Cardiac muscle cell (in vitro differentiated cells and primary cell): ENCODE measurements at regions not wholly inside any gene's neighbourhood (a gene's known extent, or its start where the extent isn't known, plus 50 kb on each side); places are given as distances from the start of the nearest gene placed in this dataset.

Experiments used
- DNase-seq, 2 donors: peaks; one replicate each; pipeline versions ENCODE4 v3.0.0 to v3.0.0-alpha.2; 2010 to 2017; ENCODE audit warnings: low read depth in 1 of 2, low spot score in 1 of 2
- H3K27ac ChIP-seq: fragments of 200-600 bp; sonication (generic); 2 replicates; pipeline ENCODE4 v1.5.1; 2016
- H3K27me3 ChIP-seq: fragments of 200-600 bp; sonication (generic); 2 replicates; pipeline ENCODE4 v1.6.0; 2016; ENCODE audit warnings: control low read depth
- H3K36me3 ChIP-seq: fragments of 200-600 bp; sonication (generic); 2 replicates; pipeline ENCODE4 v1.5.1; 2016; ENCODE audit warnings: control low read depth
- H3K4me1 ChIP-seq: fragments of 200-600 bp; sonication (generic); 2 replicates; pipeline ENCODE4 v1.8.1; 2017; ENCODE audit warnings: low read depth, mild to moderate bottlenecking, mixed run types
- H3K4me3 ChIP-seq: fragments of 200-600 bp; sonication (generic); 2 replicates; pipeline ENCODE4 v1.5.1; 2016; ENCODE audit warnings: mild to moderate bottlenecking
- H3K9me3 ChIP-seq: fragments of 200-600 bp; sonication (generic); 2 replicates; pipeline ENCODE4 v1.5.1; 2017; ENCODE audit warnings: low read depth, mild to moderate bottlenecking, control low read depth
- TF ChIP-seq, protein P1 (sequence below): IDR thresholded peaks from 2 replicates; pipeline ENCODE4 v1.5.1; 2012; ENCODE audit warnings: low read depth, mild to moderate bottlenecking, low read length

DNA sequence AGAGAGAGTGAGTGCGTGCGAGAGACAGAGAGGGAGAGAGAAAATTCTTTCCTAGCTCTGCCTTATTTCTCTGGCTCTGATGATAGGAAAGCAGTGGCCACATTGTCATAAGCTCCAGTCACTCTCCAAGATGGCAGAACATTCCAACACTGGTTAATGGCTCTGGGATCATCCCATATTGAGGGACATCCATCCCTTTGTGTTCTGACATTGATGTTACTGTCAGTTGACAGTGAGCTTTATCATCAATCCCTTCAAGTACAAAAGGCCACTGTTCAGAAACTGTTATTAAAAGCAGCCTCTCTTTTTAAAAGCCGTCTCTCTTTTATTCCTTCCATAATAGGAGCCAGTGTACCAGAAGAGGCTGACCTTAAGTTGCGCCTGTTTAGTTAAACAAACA is 1084.9 kb upstream of the RBFOX1 start:
- no peaks in the 10 kb centered on the region for H3K9me3 ChIP-seq
- no peak overlapping the region for H3K4me3 ChIP-seq
- H3K4me1 ChIP-seq: no peaks in the 10 kb centered on the region
- TF ChIP-seq, protein P1, sequence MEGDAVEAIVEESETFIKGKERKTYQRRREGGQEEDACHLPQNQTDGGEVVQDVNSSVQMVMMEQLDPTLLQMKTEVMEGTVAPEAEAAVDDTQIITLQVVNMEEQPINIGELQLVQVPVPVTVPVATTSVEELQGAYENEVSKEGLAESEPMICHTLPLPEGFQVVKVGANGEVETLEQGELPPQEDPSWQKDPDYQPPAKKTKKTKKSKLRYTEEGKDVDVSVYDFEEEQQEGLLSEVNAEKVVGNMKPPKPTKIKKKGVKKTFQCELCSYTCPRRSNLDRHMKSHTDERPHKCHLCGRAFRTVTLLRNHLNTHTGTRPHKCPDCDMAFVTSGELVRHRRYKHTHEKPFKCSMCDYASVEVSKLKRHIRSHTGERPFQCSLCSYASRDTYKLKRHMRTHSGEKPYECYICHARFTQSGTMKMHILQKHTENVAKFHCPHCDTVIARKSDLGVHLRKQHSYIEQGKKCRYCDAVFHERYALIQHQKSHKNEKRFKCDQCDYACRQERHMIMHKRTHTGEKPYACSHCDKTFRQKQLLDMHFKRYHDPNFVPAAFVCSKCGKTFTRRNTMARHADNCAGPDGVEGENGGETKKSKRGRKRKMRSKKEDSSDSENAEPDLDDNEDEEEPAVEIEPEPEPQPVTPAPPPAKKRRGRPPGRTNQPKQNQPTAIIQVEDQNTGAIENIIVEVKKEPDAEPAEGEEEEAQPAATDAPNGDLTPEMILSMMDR: no peak
- no peak for DNase-seq
- H3K36me3 ChIP-seq: no peaks in the 10 kb centered on the region
- no peaks in the 10 kb centered on the region for H3K27me3 ChIP-seq
- no peak overlapping the region for H3K27ac ChIP-seq

DNA sequence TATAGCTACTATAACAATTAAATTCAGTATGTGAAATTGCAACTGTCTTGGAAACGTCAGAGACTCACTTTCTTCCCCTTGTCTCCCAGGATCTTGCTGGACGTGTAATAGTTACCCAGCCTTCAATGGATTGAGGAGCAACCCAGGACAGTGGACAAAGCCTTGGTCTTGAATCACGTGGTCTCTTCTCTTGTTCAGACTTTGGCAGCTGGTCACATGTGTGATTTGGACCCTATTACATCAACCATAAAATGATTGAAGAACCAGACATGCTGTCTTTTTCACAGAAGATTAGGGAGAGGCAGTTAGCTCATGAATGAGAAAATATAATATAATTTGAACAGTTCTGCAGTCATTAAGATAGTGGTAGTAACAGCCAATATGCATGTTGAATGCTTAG is 1085.5 kb upstream of the RBFOX1 start:
- DNase-seq: no peak
- Histone ChIP-seq H3K36me3 (no peaks in the 10 kb centered on the region), H3K27ac (no peak overlapping the region), H3K9me3 (no peaks in the 10 kb centered on the region), H3K27me3 (no peaks in the 10 kb centered on the region), H3K4me1 (no peaks in the 10 kb centered on the region), H3K4me3 (no peak overlapping the region)
- TF ChIP-seq, protein P1: no peak

DNA sequence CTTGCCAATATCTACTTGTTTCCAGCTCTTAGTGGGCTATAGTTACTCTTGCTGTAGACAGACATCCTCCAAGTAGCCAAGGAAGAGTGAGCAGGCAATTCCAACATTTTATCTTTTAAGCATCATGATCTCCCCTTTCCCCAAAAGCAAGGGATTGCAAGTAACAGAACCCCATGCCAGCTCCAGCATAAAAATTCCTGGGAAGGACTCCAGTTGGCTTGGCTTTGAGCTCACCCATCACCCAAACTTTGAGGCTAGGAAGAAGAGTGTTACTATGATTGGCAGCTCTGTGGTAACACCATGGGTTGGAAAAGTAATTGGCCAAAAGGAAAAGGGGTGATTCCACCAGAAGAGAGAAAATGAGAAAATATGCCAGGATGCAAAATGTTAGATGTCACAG is 1086.4 kb upstream of the RBFOX1 start:
- Histone ChIP-seq H3K4me3 (no peak overlapping the region), H3K27ac (no peak overlapping the region)

DNA sequence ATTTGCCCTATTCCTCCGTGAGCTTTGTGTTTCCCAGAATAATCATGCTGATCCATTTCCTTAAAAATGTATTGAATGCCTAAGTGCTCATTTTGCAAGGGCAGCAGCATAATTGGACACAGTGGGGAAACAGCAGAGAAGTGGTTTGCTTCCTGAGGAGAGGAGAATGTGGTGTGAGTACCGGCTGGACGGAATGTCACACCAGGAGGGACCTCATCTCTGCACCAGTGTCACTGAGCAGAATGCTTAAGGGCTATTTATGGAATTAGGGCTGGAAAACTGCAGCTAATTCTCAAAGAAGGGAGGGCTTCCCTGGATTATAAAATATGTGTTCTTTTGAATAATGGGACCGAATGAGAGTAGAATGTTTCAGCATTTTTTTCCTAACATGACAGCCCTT is 1100.6 kb upstream of the RBFOX1 start:
- Histone ChIP-seq H3K27me3 (no peaks in the 10 kb centered on the region), H3K4me1 (no peaks in the 10 kb centered on the region), H3K36me3 (no peaks in the 10 kb centered on the region), H3K9me3 (no peaks in the 10 kb centered on the region), H3K4me3 (no peak overlapping the region), H3K27ac (no peak overlapping the region)
- TF ChIP-seq, protein P1: no peak
- DNase-seq: no peak

More for the DNA sequence above, 1086.4 kb upstream of the RBFOX1 start:
- no peak for DNase-seq
- Histone ChIP-seq H3K36me3 (no peaks in the 10 kb centered on the region), H3K9me3 (no peaks in the 10 kb centered on the region), H3K27me3 (no peaks in the 10 kb centered on the region), H3K4me1 (no peaks in the 10 kb centered on the region)
- TF ChIP-seq, protein P1: no peak

GRCh38 chr16:6231398-6231797 is 1101.2 kb upstream of the RBFOX1 start:
- Histone ChIP-seq H3K4me1 (no peaks in the 10 kb centered on the region), H3K36me3 (no peaks in the 10 kb centered on the region), H3K4me3 (no peak overlapping the region), H3K9me3 (no peaks in the 10 kb centered on the region), H3K27ac (no peak overlapping the region), H3K27me3 (no peaks in the 10 kb centered on the region)
- no peak for DNase-seq
- TF ChIP-seq, protein P1: no peak

- Histone ChIP-seq H3K27me3 (no peaks in the 10 kb centered on the region), H3K4me1 (no peaks in the 10 kb centered on the region), H3K9me3 (no peaks in the 10 kb centered on the region), H3K27ac (no peak overlapping the region), H3K4me3 (no peak overlapping the region), H3K36me3 (no peaks in the 10 kb centered on the region)
- TF ChIP-seq, protein P1: no peak
- DNase-seq: no peak
Measured at GRCh38 chr16:6229186-6229585, 1103.5 kb upstream of the RBFOX1 start.
